Osteoblast (primary cell): ENCODE measurements at regions not wholly inside any gene's neighbourhood (a gene's known extent, or its start where the extent isn't known, plus 50 kb on each side); places are given as distances from the start of the nearest gene placed in this dataset.
"Not testable (repeated sequence)": the region's sequence is repeated elsewhere in the genome, so short reads cannot be mapped to it uniquely, and the experiment has no call there.

Source experiments
- DNase-seq: peaks from one replicate; pipeline ENCODE4 v3.0.0; 2011; ENCODE audit warnings: low spot score, mixed read lengths; ENCODE audit not compliant: insufficient read length; ENCODE audit errors: missing footprints
- H2AFZ ChIP-seq: 2 replicates; pipeline ENCODE4 v1.6.0; 2011; ENCODE audit warnings: mild to moderate bottlenecking, low read length
- H3K27ac ChIP-seq: 2 replicates; pipeline ENCODE4 v1.5.1; 2011; ENCODE audit warnings: mild to moderate bottlenecking, low read depth, low read length, moderate library complexity
- H3K27me3 ChIP-seq: 2 replicates; pipeline ENCODE4 v1.6.0; 2012; ENCODE audit warnings: mild to moderate bottlenecking, control low read depth, inconsistent platforms, low read length, moderate library complexity; ENCODE audit not compliant: insufficient read depth
- H3K36me3 ChIP-seq: 2 replicates; pipeline ENCODE4 v1.5.1; 2011; ENCODE audit warnings: mild to moderate bottlenecking, low read length, control low read depth, moderate library complexity; ENCODE audit not compliant: insufficient read depth
- H3K4me1 ChIP-seq: 2 replicates; pipeline ENCODE4 v1.5.1; 2011; ENCODE audit warnings: mild to moderate bottlenecking, low read length, control low read depth, moderate library complexity; ENCODE audit not compliant: insufficient read depth
- H3K4me2 ChIP-seq: 2 replicates; pipeline ENCODE4 v1.6.0; 2011; ENCODE audit warnings: mild to moderate bottlenecking, low read length; ENCODE audit not compliant: insufficient read depth
- H3K4me3 ChIP-seq: fragments of 200-600 bp; sonication (generic); 3 replicates; pipeline ENCODE4 v1.5.1; 2012; ENCODE audit warnings: mild to moderate bottlenecking, low read length, inconsistent platforms; ENCODE audit not compliant: insufficient read depth
- H3K79me2 ChIP-seq: 2 replicates; pipeline ENCODE4 v1.6.0; 2012; ENCODE audit warnings: mild to moderate bottlenecking, low read length, control low read depth, inconsistent platforms; ENCODE audit not compliant: insufficient read depth
- H3K9me3 ChIP-seq: 2 replicates; pipeline ENCODE4 v1.5.1; 2011; ENCODE audit warnings: low read depth, low read length, control low read depth
- H4K20me1 ChIP-seq: 2 replicates; pipeline ENCODE4 v1.6.0; 2012; ENCODE audit warnings: mild to moderate bottlenecking, low read length, control low read depth; ENCODE audit not compliant: insufficient read depth
- TF ChIP-seq, protein P1 (sequence below): IDR thresholded peaks from 2 replicates; pipeline ENCODE4 v1.5.1; 2011; ENCODE audit warnings: mild to moderate bottlenecking, low read depth, low read length, moderate library complexity; ENCODE audit errors: extremely low read depth

DNA sequence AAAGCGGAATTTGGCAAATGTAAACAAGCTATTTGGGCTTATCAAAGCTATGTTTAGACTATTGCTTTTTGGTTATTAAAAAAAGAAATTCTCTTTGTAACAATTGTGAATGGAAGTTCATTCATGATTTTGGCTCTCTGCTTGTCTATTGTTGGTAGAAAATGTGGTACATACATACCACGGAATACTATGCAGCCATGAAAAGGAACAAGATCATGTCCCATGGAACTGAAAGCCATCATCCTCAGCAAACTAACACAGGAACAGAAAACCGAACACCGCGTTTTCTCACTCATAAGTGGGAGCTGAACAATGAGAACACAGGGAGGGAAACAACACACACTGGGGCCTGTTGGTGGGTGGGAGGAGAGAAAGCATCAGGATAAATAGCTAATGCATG is 465.4 kb downstream of the SETD4 start:
- Histone ChIP-seq H3K27ac (no peak overlapping the region), H3K36me3 (no peaks in the 10 kb centered on the region), H3K79me2 (no peaks in the 10 kb centered on the region), H3K4me2 (no peak overlapping the region), H3K27me3 (no peaks in the 10 kb centered on the region), H4K20me1 (no peaks in the 10 kb centered on the region), H3K4me1 (peaks cover 23% of the 10 kb centered on the region), H2AFZ (no peak overlapping the region), H3K9me3 (no peaks in the 10 kb centered on the region), H3K4me3 (no peak overlapping the region)
- TF ChIP-seq, protein P1, sequence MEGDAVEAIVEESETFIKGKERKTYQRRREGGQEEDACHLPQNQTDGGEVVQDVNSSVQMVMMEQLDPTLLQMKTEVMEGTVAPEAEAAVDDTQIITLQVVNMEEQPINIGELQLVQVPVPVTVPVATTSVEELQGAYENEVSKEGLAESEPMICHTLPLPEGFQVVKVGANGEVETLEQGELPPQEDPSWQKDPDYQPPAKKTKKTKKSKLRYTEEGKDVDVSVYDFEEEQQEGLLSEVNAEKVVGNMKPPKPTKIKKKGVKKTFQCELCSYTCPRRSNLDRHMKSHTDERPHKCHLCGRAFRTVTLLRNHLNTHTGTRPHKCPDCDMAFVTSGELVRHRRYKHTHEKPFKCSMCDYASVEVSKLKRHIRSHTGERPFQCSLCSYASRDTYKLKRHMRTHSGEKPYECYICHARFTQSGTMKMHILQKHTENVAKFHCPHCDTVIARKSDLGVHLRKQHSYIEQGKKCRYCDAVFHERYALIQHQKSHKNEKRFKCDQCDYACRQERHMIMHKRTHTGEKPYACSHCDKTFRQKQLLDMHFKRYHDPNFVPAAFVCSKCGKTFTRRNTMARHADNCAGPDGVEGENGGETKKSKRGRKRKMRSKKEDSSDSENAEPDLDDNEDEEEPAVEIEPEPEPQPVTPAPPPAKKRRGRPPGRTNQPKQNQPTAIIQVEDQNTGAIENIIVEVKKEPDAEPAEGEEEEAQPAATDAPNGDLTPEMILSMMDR, result no peak
- DNase-seq, result no peak

DNA sequence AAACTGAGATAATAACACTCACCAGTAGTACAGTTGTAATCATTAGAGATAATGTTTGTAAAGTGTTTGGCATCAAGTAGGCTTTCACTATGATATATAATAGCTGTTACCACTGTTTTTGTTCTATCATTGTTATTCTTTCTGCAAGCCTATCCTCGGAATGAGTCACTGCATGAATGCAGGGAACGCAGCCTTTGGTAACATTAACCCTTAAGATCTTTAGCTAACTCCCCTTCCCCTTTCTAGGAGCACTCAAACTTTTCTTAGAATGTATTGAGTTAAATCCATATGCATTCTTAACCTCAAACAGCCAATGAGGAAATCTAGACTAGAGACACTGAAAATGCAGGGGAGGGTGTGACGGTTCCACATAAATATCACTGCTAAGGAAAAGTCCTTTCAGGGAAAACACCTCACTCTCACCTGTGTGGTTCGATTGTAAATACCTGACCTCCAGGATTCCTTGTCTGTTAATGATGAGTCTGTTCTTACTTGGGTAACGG is 467.3 kb downstream of the SETD4 start:
- no peak for DNase-seq
- Histone ChIP-seq H3K4me2 (peak overlapping the region; percentile 1), H4K20me1 (no peaks in the 10 kb centered on the region), H3K79me2 (no peaks in the 10 kb centered on the region), H3K4me1 (peaks cover 23% of the 10 kb centered on the region), H3K4me3 (no peak overlapping the region), H2AFZ (no peak overlapping the region), H3K27ac (no peak overlapping the region), H3K9me3 (no peaks in the 10 kb centered on the region), H3K27me3 (no peaks in the 10 kb centered on the region), H3K36me3 (no peaks in the 10 kb centered on the region)
- TF ChIP-seq, protein P1, result no peak

DNA sequence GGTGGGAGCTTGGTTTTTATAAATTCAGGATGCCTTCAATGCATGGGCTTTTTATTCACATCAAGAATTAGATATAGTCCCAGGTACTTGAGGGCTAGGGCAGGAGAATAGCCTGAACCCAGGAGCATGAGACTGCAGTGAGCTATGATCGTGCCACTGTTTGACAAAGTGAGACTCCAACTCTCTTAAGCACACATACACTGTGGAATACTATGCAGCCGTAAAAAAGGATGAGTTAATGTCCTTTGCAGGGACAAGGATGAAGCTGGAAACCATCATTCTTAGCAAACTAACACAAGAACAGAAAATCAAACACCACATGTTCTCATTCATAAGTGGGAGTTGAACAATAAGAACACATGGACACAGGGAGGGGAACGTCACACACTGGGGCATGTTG is 470.0 kb downstream of the SETD4 start:
- DNase-seq, H3K36me3 ChIP-seq, H3K4me2 ChIP-seq, H3K27me3 ChIP-seq, H3K4me3 ChIP-seq, H3K9me3 ChIP-seq, H2AFZ ChIP-seq, H3K79me2 ChIP-seq, H3K27ac ChIP-seq, H4K20me1 ChIP-seq: not testable (repeated sequence)
- H3K4me1 ChIP-seq, result peaks cover 18% of the 10 kb centered on the region

DNA sequence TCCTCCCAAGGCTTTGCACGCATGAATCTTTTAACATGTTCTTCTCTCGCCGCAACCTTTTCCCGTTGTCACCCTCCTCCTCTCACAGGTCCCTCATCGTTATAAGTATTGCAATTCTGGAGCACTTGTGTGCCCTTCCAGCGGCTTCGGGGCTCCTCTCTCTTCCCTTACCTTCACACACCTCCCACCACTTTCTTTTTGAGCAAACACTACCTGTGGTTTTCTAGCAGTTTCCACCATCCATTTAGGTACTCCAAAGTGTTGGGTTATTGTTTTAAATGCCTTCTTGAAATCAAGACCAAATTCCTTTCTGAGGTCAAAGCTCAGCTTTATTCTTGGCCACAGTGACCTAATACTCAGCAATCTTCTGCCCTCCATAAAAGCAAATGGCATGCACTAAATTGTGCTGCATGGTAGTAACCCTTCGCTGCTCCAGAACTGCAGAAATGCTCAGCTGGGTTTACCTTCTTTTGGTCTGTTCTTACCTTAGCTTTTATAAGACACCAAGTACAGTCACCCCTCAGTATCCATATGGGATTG is 472.4 kb downstream of the SETD4 start:
- DNase-seq, result no peak
- TF ChIP-seq, protein P1, result no peak
- no peaks in the 10 kb centered on the region for H3K79me2 ChIP-seq
- H3K4me2 ChIP-seq, result no peak overlapping the region
- H3K9me3 ChIP-seq, result no peaks in the 10 kb centered on the region
- H3K4me3 ChIP-seq, result no peak overlapping the region
- peaks cover 8% of the 10 kb centered on the region for H3K4me1 ChIP-seq
- H2AFZ ChIP-seq, result no peak overlapping the region
- H4K20me1 ChIP-seq, result no peaks in the 10 kb centered on the region
- no peaks in the 10 kb centered on the region for H3K36me3 ChIP-seq
- no peaks in the 10 kb centered on the region for H3K27me3 ChIP-seq
- no peak overlapping the region for H3K27ac ChIP-seq
